GM18861 (cell line): ENCODE measurements at regions not wholly inside any gene's neighbourhood (a gene's known extent, or its start where the extent isn't known, plus 50 kb on each side); places are given as distances from the start of the nearest gene placed in this dataset.

Experiments used
- ATAC-seq: cut with Tn5 transposase; IDR thresholded peaks from one replicate; pipeline ENCODE4 v1.9.1; 2021; ENCODE audit not compliant: unreplicated experiment

DNA sequence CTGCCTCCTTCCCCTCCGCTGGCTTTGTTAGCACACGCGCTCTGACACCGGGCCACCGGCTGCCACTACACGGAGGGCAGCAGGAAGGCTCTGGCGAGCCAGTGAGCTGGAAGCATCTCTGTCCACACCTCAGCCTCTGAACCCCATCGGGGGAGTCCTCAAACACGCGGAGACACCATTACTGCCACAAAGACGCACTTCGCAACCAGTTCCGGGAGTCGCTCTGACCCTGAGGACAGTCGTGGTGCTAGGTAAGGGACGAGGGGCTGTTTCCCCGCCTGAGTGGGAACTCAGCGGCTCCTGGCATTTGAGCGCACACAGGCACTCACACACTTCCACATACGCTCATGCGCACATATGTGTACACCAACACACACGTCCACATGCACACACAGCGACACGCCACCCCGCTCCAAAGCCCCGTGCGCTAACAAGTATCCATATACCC, 160.0 kb downstream of the C9orf152 start:
- peak; percentile 20 for ATAC-seq

DNA sequence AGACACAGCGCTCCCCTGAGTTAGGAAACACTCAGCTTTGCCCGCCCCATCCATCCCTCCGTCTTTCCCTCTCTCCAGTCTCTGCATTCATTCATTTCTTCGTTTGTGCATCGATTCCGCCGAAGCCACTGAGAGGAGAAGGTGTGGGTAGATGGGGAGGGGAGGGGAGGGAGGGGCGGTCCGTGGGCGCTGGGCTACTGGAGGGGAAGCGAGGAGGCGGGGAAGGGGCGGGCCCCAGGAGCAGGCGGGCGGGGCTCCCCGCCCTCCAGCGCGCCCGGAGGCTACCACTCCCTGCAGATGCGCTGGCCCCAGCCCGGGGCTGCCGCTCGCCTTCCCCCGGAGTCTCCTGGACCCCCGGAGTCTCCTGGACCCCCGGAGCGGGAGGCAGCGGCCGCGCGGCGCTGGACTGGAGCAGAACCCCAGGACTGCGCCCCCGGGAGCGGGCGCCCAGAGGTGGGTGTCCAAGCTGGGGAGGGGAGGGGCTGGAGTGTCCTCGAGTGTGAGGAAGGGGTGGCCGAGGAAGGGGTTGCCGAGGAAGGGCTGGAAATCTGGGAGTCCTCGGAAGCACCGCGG, 159.5 kb downstream of the C9orf152 start:
- ATAC-seq: peak; percentile 58

DNA sequence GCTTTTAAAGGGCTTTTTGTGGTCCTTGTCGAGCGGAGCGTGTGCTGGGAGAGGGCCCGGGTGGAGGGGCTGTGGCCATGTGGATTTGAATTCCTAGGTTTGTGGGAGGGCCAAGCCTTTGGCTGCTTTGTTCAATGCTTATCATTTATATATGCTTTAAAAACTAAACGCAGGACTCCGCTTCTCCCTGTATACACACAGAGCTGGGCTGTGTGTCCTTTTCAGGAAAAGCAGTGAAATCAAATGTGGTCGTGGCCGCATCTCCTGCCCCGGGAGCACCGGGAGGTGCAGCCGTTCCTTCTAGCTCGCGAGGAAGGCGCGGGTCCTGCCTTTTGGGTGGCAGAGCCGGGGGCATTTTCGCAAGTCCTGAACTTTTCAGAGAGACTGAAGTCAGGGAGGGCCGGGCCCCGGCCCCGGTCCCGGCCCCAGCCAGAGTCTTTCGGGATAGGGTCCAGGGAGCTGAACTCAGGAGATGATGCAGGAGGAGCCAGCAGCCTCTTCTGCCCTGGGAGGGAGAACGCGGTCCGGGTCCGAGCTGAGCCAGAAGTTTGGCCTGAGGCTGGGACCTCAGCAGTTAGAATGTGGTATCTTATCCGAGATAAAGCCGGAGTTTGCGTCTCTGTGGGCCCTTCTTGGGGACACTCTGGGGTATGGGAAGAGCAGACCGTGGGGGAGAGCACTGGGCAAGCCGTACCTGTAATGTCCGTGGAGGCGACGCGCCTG, 158.8 kb downstream of the C9orf152 start:
- ATAC-seq: no peak

DNA sequence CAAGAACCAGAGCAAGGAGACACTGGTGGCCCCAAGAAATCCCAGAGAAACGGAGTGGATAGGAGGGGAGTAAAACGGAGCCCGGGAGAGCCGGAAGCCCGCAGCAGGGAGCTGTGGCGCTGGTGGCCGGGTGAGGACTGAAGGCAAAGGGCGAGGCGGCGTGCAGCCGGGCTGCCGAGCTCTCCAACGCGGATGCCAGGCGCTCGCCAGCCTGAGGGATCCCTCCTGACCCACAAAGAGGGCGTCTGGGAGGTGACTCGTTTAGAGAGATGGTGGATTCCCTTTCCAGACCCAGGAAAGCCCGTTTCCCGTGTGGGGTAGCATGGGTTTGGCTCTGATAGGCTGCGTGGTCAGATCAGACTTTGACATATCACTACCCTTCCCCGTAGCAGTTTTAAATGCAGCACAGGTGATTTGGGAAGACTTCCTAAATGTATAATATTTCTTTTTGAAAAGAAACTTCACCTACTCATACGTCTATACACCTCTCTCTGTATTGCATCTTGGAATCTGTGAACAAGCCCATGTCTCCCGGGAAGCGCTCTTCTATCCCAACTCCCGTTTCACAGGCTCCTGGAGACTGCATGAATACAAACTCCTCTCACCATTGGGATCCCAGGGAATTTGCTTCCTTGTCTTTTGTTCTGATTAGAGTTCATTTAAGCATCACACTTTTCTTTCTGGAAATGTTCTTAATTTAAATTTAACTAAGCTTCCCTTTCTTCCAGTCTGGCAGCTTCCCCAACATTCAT, 158.1 kb downstream of the C9orf152 start:
- ATAC-seq: no peak

DNA sequence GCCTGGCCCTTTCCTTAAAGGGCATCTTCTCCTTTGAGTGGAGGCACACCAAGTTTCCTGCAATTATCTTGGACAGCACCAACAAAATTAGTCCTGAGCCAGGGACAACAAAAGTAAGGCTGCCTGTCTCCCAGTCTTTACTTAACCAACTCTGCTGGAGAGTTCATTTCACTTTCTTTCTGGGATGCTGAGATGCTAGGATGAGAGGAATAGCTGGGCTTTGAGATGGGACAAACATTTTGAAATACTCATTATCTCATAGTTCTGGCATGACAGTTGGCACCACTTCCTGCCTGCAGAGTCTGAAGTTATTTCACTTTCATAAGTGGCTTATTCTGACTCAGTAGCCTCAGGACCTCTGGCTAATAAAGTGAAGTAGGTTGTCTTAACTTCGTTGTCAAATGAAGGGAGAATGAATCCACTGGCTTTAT, 157.0 kb downstream of the C9orf152 start:
- peak; percentile 54 for ATAC-seq

DNA sequence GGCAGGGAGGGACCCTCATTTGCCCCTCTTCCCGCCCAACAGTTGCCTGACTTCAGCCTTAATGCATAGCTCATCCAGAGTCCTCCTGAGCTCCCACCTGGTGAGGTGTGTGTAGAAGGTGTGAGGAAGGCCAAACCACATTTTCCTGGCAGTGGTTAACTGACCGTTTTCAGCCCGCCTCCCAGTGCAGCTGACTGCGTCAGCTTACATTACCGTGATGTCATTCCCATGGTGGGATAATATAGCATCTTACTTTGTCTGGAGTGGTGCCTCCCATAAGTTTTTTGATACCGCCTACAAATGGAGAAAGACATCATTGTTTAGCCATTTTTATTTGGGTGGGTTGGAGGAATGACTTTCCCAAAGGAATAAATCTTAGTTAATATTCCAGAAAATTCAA, 151.9 kb downstream of the C9orf152 start:
- ATAC-seq: no peak

DNA sequence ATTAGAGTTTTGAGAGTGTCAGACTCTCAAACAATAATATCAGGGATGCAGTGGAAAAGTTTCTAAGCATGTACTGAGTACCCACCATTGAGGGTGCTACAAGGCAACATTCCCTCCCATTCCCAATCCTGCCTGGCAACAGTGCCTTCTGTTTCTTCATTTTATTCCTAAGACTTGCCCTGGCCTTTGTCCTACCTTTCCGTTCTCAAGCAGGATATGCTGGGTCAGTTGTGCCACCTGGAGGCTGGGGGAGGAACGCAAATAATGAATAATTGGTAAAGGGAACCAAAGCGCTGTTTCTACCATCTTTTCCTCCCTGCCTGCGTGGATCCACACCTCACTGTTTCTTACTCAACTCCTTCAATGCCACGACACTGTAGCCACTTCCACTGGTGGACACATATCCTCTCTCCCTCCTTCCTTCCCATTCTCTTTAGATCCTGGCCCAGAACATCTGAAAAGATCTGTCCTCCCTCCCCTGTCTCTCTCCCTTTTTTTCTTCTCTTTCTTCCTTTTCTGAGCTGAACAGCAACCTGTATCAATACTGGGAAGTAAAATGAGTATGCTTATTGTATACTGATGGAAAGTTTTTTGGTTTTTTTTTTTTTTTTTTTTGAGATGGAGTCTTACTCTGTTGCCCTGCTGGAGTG, 149.5 kb downstream of the C9orf152 start:
- ATAC-seq: peak; percentile 55

DNA sequence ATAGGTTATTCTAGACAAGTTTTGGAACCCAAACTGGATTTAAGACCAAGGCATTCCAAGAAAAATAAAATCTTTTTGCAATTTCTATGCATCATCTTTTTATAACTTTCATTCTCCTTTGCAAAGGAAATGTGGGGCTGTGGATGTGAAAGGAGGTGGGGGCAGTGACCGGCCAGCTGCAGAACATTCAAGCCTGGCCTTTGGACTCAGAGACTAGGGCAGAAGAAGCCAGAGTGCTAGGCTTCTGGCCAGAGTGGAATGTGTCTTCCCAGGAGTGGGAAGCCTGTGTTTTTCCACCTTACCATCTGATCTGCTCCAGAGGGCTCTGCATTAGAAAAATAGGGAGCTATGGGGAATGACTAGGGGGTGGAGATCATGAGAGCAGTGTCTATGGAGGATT, 148.5 kb downstream of the C9orf152 start:
- no peak for ATAC-seq

DNA sequence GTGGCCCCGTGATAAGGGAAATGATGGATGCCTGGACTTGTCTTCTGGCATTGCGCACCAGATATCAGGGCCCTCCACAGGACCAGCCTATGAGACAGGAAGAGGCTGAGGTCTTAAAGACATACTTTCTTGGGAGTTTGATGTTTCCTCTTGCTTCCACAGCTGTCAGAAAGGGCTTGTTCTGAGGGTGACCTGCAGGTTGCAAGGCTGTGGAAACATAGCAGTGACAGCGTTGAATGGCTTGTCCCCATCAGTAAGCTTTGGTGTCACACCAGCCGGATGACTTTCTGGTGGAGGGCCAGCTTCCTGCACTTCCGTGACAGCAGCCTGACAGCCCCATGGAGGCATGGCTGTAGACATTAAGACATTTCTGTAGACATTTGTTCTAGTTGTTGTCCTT, 143.2 kb downstream of the C9orf152 start:
- ATAC-seq: no peak

DNA sequence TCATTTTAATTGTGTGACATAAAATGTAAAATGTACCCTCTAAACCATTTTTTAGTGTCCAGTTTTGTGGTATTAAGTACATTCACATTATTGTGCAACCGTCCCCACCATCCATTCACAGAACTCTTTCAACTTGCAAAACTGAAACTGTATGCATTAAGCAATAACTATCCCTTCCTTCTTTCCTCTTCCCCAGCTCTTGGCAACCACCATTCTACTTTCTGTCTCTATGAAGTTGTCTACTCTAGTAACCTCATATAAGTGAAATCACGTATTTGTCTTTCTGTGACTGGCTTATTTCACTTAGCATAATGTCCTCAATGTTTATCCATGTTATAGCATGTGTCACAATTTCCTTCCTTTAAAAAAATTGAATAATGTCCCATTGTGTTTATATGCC, 142.4 kb downstream of the C9orf152 start:
- peak; percentile 52 for ATAC-seq

DNA sequence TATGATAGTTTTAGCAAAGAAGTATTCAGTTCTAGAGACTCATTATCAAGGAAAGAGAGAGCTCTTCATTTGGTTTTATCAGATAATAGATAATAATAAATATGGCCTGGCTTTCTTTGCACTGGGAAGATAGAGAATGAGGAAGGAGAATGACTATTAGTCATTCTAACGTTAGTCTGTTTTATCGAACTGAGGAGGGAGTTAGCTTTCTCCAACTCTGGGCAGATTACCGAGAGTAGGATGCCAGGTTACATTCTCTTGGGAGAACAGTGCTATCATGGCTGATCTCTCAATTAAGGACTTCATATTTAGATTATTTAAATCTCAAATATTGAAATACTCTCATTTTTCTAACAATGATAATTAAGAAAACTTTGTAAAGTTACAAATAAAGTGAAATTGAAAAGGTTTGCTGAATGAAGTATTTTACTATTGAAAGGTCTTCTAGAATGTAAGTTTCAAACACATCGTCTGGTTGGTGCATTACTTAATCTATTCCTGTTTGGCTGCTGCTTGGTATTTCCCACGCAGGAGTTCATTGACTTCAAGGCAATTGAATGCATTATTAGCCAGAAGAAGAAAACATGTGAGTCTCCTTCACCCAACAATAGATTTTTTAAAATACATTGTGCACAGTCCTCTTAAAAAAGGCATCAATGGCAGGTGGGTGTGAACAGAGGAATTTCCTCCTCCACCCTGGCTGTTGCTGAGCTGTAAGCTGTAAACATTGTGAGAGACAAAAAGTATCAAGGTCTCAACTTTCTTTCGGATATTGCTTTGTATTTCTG, 140.8 kb downstream of the C9orf152 start:
- no peak for ATAC-seq

DNA sequence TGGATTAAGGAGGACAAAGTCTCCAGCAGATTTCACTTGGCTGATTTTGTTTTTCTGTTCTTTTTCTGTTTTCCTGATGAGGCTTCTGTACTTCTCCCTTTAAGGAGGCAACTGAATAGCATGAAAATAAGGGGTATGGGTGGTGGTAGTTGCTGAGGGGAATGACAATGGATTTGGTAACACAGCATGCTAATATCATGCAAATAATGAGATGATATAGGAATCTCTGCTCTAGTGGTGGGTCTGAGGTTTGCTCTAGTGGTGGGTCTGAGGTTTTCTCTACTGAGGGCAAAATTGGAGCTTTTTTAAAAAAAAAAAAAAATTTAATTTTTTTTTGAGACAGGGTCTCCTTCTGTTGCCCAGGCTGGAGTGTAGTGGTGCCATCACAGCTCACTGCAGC, 139.7 kb downstream of the C9orf152 start:
- no peak for ATAC-seq

DNA sequence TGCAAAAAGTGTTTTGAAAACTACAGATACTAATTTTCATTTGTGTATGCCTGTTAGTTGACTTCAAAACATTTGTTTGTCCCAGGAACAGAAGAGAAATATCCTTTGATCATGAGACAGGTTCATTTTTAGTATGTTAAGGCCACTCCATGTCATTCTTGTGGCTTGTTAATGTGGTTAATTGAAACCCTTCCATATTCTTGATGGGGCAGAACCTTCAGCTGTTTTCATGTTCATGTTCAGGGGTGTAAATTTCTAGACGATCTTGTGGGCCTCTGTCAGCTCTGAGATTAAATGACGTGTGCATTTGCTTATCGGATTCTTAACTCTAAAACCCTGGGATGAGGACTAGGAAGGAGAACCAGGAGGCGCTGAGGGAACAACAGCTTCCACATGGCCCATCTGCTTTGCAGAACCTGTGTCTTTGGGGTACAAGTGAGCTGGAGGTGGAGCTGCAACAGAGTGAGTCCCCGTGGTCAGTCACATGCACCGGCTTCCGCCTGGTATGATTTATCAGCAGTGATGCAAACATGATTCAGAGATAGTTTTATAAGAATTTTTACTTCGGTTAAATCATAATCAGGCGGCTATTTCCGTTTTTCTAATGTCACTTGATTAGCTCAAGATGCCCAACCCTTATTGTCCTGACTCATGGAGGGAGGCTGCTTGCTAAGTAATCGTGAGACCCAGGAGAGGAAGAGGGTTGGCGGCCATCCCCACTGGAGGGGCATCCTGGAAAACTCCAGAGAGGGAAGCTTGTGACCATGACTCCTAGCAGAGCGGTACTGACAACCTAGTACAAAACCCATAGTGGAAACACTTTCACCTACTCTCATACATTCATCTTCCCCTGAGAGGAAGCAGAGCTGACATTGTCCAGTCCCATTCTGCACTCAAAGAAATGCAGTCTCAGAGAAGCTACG, 138.4 kb downstream of the C9orf152 start:
- no peak for ATAC-seq

DNA sequence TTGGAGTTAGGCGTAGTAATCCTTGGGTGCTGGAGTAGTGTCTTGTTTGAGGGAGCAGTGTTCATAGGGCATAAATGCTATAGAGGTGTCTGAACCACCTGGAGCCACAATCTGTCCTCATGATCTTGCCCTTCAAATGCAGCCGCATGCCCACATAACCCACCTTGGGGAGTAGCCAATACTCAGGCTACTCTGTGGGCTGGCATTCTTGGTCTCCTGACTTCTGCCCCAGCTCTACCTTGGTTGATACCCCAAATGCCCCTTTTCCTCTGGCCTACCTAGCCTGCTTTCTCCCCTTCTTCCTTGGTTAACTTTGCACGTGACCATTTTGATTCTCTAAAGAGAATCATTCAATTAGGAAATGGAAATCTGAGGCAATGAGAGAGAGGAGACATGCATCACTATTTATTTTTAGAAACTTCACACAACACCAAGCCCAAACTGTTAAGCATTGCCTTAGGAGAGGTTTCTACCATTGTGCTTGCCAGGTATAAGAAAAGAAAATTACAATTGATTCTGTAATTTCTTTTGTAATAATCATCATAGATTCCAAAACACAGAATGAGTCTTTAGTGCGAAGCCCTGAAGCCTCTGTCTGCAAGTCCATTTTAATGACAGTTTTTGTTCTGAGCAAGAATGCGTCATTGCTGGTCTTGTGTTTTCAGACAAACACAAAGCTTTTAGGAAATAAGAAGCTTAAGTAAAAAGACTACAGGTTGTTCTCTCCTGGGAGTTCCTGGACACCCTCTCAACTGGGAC, 135.2 kb downstream of the C9orf152 start:
- no peak for ATAC-seq

DNA sequence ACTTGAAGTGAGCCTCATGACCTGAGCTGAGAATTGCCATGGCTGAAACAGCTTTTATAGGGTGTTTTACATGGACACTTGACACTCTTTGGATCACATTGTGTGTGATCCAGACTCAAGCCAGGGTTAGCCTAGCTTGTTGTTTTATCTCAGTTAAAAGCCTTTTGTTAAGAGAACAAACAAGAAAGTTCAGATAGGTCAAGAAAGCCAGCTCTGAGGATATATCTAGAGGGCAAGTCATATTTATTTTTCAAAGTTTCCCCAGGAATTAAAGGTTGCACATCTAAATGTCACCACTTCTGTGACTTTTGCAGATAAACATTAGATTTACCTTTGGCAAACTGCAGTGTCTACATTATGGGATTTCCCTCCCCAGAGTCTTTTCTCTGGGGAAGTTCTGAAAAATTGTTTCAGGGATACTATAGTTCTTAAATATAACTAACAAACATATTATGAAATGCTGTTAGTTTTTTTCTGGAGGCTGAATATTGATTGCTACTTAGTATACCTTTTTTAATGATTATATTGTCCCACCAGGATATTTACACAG, 134.5 kb downstream of the C9orf152 start:
- ATAC-seq: no peak

DNA sequence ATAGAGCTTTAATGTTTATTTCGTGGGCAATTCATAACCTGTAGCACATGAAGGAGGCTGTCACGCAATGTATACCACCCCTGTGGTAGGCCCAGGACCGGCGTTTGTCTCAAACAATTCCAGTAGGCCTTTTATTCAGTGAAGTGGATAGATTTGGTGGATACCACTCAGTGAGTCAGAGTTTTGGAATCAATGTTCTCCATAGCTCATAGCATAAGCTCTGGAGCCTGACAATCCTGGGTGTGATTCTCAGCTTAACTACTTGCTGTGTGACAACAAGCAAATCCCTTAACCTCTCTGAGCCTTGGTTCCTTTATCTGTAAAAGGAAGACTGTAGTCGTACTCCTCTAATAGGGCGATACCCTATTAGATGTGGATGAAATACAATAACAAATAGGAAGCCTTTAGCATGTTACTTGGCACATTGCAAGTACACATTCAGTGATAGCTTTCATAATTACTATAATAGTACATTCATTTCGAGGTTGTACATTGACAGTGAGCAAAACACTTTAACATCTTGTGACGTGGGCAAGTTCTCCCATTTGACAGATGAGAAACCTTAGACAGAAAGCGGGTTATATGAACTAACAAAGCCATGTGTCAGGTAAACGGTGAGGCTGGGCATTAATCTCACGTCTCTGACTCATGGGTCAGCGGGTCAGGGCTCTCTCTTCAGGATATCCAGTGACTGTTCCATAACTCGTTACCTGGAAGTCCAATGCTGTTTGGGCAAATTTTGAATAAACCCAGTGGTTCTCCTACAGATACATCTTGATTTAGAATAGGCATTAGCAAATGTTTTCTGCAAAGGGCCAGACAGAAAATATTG, 130.8 kb downstream of the C9orf152 start:
- no peak for ATAC-seq

DNA sequence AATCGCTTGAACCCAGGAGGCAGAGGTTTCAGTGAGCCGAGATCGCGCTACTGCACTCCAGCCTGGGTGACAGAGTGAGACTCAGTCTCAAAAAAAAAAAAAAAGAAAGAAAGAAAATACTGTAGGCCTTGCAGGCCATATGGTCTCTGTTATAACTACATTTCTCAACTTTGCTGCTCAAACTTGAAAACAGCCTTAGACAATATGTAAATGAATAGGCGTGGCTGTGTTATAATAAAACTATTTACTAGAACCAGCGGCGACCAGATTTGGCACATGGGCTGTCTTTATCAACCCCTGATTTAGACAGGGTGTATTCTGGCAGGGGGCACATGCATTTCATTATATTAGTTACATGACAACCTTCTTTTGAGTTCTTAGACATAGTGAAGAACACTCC, 130.0 kb downstream of the C9orf152 start:
- ATAC-seq: no peak

DNA sequence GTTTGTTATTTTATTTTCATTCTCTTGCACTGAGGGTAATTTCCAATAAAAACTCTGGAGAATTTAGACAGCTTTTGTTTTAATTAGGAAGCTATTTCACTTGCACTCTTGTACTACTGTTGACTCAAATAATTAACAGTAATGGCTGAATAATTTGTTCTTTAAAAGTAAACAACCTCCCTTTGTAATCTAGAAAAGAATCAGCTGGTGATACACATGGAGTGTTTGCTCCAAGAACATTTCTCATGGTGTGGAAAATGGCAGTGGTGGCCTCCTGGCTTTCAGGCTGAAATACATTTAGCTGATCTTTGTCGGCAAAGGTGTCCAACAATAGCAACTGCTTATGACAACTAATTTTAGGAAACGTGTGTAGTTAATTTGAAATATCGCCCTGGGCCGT, 129.4 kb downstream of the C9orf152 start:
- ATAC-seq: no peak
